NOMO-1 treated with dmso at 0.1 percent for 144 hours (cell line): ENCODE measurements at regions not wholly inside any gene's neighbourhood (a gene's known extent, or its start where the extent isn't known, plus 50 kb on each side); places are given as distances from the start of the nearest gene placed in this dataset.
"Not testable (repeated sequence)": the region's sequence is repeated elsewhere in the genome, so short reads cannot be mapped to it uniquely, and the experiment has no call there.

Experiments used
- DNase-seq: peaks from one replicate; lab custom pipeline; 2025; ENCODE audit not compliant: unreplicated experiment; lab: John Stamatoyannopoulos, UW

DNA sequence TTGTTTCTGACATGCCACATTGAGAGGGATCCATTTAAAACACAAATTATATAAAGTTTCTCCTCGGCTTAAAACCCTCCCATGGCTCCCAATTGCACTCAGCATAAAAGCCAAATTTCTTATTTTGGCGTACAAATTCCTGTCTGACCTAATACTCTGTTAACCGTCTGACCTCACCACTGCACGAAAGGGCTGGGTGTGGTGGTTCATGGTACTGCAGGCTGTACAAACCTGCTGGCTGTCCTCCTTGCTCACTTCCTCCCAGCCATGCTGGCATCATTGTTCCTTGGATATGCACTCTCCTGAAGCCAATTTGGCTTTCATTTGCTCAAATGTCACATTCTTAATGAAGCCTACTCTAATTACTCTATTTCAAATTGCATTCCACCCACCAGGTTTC is 301.6 kb upstream of the C16orf82 start:
- DNase-seq = no peak

- DNase-seq = no peak
These were observed 298.2 kb upstream of the C16orf82 start for GRCh38 chr16:26768385-26769010.

GRCh38 chr16:26770547-26770946 is 296.2 kb upstream of the C16orf82 start:
- DNase-seq = no peak

DNA sequence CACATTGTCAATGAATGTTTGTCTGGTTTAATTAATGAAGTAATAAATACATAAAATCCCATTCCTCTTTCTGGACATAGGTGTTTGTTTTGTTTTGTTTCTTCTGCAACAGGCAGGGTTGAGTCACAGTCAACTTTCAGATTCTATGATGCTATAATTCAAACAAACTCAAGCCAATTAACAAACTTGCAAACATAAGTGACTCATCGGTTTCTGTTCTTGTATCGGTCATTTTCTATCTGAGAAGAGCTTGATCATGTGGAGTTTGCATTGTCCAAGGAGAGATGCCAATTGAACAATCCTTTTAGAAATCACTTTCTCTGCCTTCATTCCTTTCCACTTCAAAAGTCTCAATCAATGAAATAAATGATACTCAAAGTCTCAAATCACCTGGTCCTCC is 294.2 kb upstream of the C16orf82 start:
- no peak for DNase-seq

DNA sequence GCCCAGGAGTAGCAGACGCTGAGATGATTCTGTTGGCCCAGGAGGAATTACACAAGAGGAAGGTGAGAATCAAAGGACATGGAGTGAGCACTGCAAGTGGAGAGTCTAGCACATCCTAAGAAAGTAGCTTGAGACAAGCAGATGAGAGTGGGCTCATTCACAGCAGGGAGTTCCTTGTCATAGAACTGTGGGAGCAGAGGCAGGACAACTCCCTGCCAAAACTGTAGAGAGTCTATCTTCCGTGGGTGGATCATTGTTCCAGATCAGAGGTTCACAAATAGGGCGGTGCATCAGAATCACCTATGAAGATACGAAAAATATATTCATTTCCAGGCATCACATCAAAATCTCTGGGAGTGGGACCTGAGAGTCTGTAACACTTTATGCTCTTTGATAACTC is 288.9 kb upstream of the C16orf82 start:
- no peak for DNase-seq

DNA sequence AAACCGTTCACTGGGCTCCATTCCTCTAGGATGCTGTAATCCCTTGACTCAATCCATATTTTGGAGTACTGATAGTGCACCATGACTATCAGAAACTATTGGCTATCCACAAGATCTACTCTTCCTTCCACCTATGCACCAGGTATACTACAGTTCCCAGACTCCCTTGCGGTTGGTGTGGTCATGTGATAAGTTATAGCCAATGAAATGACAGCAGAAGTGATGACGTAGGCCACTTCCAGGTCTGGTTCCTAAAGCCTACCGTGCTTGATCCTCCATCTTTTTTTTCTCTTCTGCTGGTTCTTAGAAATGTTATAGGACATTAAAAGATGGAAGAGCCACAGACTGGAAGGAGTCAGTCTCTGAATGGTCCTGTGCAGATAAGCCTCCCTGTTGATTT is 278.8 kb upstream of the C16orf82 start:
- no peak for DNase-seq

GRCh38 chr16:26791169-26791568 is 275.6 kb upstream of the C16orf82 start:
- DNase-seq = no peak

DNA sequence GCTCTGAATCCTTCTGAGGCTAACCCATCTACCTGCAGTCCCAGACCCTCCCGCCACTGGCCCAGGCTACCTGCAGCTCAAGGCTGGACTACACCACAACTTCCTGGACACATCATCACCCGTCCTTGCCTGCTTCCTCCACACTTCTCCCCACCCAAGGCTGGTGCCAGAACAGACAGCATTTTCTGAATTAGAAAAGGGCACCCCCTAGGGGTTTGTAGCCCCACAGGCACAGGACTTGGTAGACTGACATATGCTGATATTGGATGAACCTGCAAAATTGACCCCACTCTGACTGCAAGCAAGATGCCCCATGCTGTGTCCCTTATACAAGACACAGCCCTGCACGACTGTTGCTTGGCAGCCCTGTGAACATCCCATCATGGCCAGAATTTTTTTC is 271.5 kb upstream of the C16orf82 start:
- no peak for DNase-seq

- DNase-seq = no peak
These were observed 265.1 kb upstream of the C16orf82 start for GRCh38 chr16:26801628-26802027.

DNA sequence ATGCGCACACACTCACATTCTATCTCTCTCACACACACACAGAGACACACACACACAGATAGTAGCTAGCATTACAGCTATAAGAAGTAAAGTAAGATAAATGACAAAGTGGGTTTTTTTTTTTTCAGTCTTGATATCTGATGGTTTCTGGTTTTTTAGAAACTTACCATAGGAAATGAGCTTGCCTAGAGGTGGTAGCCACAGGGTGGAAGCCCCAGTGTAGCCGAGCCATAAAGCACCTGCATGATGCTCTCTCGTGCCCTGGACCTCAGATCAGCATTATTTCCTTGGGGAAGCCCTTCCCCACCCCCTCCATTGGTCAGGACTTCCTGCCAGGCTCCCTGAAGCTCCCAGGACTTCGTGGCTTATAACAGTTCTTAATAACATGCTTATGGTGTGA is 264.3 kb upstream of the C16orf82 start:
- no peak for DNase-seq

GRCh38 chr16:26802965-26803364 is 263.8 kb upstream of the C16orf82 start:
- no peak for DNase-seq

GRCh38 chr16:26806657-26807056 is 260.1 kb upstream of the C16orf82 start:
- DNase-seq = no peak

GRCh38 chr16:26809461-26809860 is 257.3 kb upstream of the C16orf82 start:
- DNase-seq = no peak

DNA sequence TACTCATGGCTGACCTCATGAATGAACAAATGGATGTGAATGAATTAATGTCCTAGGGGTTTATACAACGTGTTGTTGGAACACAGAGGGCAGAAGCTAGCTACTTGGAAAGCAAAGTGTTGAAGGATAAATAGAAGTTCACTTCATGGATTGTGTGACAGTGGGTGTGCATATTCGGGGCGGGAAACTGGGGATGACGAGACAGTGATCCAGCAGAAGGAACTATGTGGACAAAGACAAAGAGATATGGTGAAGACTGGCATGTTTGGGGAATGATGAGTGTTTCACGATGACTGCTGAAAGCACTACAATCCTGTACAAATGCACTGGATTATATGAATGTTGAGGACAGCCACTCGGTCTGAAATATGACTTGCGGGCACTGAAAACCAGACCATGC is 250.5 kb upstream of the C16orf82 start:
- no peak for DNase-seq

DNA sequence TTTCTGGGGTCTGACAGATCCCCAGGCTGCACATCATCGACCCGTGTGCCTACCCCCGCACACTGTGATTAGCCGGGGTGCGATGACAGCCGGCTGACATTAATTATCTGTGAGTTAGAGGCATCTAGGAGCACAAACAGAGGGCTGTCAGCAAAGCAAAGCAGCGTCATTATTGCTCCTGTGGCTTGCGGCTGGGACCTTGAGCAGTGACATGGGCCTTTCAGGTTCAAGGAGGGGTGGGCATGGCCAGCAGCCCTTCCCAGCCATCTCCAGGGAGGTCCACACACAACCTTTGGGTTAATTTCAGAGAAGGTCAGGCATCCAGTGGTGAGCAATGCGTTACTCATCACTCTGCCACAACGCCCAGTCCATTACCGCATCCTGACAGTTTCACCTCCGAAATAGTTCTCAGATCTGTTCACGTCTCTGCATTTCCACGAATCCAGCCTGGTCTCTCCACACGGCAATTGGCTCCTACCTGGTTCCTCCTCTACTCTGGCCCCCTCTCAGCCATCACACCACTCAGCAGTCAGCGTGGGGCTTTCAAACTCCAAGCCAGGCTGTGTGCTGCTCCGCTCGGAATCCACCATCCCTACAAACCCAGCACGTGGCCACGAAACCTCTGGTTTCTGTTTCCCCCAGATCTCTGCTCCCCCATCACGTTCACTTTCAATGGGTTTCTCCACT is 249.7 kb upstream of the C16orf82 start:
- DNase-seq = no peak

- DNase-seq = no peak
These were observed 248.3 kb upstream of the C16orf82 start for GRCh38 chr16:26818393-26818792.

DNA sequence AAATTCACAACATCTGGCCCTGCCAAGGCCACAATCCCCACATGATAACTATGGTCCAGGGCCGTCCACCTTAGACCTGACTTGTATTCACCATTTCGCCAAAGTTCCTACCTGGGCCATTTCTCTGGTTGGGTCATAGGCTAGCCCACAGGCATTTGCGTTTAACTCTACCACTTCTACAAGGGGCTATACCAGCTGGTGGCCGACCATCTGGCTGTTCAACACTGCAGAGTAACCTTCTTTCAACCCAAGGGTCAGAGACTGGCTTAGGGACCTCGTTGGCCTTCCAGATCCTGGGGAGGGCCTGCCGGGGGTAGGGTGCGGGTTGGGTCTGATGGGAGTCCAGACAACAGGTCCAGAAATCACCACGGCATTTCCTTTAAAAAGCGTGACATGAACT is 242.3 kb upstream of the C16orf82 start:
- DNase-seq = no peak

DNA sequence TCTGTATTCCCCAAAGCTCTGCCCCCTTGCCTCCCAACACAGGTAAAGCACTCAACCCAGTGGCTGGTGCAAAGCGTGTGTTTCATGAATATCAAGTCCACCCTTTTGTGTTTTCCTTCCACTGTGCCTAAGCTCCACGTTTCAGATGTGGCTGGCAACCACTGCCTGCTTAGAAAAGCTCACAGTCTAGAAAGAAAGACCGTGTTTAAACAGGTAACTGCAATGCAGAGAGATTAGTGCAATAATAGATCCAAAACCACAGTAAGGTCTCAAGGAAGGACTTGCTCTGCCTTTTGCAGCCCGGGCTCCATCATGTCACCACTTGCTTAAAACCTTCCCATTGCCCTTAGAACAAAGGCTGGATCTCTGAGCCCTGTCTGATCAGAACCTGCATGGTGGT is 240.2 kb upstream of the C16orf82 start:
- DNase-seq = no peak

GRCh38 chr16:26827386-26827785 is 239.3 kb upstream of the C16orf82 start:
- no peak for DNase-seq

GRCh38 chr16:26830428-26831127 is 236.1 kb upstream of the C16orf82 start:
- no peak for DNase-seq

DNA sequence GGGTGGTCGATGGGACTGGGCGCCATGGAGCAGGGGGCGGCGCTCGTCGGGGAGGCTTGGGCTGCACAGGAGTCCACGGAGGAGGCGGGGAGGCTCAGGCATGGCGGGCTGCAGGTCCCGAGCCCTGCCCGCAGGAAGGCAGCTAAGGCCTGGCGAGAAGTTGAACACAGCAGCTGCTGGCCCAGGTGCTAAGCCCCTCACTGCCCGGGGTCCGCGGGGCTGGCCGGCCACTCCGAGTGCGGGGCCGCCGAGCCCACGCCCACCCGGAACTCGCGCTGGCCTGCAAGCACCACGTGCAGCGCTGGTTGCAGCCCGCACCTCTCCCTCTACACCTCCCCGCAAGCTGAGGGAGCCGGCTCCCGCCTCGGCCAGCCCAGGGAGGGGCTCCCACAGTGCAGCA is 230.6 kb upstream of the C16orf82 start:
- DNase-seq = not testable (repeated sequence)

GRCh38 chr16:26838931-26839330 is 227.8 kb upstream of the C16orf82 start:
- DNase-seq = no peak
